HL-60 (cell line): ENCODE measurements at regions not wholly inside any gene's neighbourhood (a gene's known extent, or its start where the extent isn't known, plus 50 kb on each side); places are given as distances from the start of the nearest gene placed in this dataset.

Source experiments
- CTCF ChIP-seq: IDR thresholded peaks from one replicate; pipeline ENCODE4 v1.5.1; 2011; ENCODE audit warnings: low read length, control low read depth, inconsistent platforms; ENCODE audit not compliant: insufficient read depth
- GABPA ChIP-seq: IDR thresholded peaks from 2 replicates; pipeline ENCODE4 v1.6.1; 2012; ENCODE audit warnings: low read depth
- REST ChIP-seq: IDR thresholded peaks from 2 replicates; pipeline ENCODE4 v1.6.1; 2012; ENCODE audit warnings: low read depth; ENCODE audit not compliant: insufficient replicate concordance

- TF ChIP-seq CTCF (no peak), GABPA (no peak), REST (peak; percentile 68)
Measured at GRCh38 chr1:31502253-31502652, 74.1 kb upstream of the TINAGL1 start.
